BJ (cell line): ENCODE measurements at regions not wholly inside any gene's neighbourhood (a gene's known extent, or its start where the extent isn't known, plus 50 kb on each side); places are given as distances from the start of the nearest gene placed in this dataset.

Experiments used
- CTCF ChIA-PET: fragments of 350-600 bp; formaldehyde crosslinking; extraction: SDS; loops from one replicate; lab custom pipeline; 2021; ENCODE audit warnings: antibody characterized with exemption, inconsistent platforms; lab: Yijun Ruan, JAX
- POLR2A ChIA-PET: fragments of 300-600 bp; sonication (Branson Sonifier 250); formaldehyde crosslinking; extraction: SDS; loops from one replicate; lab custom pipeline; 2021; ENCODE audit warnings: antibody characterized with exemption; lab: Charles Lee
- DNase-seq: peaks from one replicate; pipeline ENCODE4 v3.0.0-alpha.2; 2011; ENCODE audit warnings: low read depth
- H3K27me3 ChIP-seq: 2 replicates; pipeline ENCODE4 v1.6.0; 2011; ENCODE audit warnings: low read length; ENCODE audit not compliant: control insufficient read depth, insufficient read depth
- H3K36me3 ChIP-seq: 2 replicates; pipeline ENCODE4 v1.5.1; 2011; ENCODE audit warnings: low read length; ENCODE audit not compliant: control insufficient read depth, insufficient read depth
- H3K4me3 ChIP-seq: 2 replicates; pipeline ENCODE4 v1.5.1; 2011; ENCODE audit warnings: low read depth, mild to moderate bottlenecking, control low read depth, low read length
- TF ChIP-seq, protein P1 (sequence below): IDR thresholded peaks from 2 replicates; pipeline ENCODE4 v1.5.1; 2011; ENCODE audit warnings: low read depth, mild to moderate bottlenecking, control low read depth, inconsistent platforms, low read length, moderate library complexity; ENCODE audit not compliant: insufficient read depth

DNA sequence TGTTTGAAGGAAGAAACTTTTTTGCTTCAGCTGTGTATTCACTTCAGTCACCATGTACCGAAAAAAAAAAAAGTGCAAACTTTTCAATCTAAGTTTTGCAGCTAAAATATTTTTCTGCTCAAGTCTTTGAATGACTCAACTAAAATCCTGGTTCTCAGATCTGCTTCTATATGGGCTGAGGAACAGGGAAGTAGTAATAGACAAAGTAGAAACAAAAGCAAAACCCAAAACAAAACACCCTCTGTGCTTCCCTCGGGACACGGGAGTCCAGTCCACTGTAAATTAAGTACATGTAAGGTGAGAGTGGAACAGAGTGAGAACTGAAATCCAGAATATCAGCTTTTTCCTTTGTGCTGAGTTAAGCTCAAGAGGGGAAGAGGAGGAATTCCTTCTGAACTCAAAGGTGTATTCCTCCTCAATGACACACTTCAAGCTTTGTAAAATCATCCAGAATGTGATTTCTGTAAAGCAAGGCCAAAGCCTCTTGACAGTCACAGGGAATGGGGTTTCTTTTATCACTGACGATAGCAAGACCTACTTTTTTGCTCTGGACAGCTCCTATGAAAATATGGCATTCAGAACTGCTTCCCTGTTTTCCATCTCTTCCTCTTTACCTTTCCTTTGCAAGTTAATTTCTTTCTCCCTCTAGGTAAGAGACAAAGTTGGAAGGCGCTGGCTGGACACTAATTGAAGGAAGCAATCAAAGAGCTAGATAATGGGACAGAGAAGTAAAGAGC, 433.5 kb upstream of the MMADHC start:
- DNase-seq, result no peak
- TF ChIP-seq, protein P1, sequence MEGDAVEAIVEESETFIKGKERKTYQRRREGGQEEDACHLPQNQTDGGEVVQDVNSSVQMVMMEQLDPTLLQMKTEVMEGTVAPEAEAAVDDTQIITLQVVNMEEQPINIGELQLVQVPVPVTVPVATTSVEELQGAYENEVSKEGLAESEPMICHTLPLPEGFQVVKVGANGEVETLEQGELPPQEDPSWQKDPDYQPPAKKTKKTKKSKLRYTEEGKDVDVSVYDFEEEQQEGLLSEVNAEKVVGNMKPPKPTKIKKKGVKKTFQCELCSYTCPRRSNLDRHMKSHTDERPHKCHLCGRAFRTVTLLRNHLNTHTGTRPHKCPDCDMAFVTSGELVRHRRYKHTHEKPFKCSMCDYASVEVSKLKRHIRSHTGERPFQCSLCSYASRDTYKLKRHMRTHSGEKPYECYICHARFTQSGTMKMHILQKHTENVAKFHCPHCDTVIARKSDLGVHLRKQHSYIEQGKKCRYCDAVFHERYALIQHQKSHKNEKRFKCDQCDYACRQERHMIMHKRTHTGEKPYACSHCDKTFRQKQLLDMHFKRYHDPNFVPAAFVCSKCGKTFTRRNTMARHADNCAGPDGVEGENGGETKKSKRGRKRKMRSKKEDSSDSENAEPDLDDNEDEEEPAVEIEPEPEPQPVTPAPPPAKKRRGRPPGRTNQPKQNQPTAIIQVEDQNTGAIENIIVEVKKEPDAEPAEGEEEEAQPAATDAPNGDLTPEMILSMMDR, result no peak
- no peaks in the 10 kb centered on the region for H3K27me3 ChIP-seq
- ChIA-PET CTCF (interaction anchor here (0.6 kb wide), 1 partner anchor 356 kb away, joined by 3 read pairs; no protein-coding TSS in a partner anchor), POLR2A (interaction anchor here (0.6 kb wide), 1 partner anchor 26 kb away, joined by 3 read pairs; no protein-coding TSS in a partner anchor)
- no peak overlapping the region for H3K4me3 ChIP-seq
- H3K36me3 ChIP-seq, result no peaks in the 10 kb centered on the region

DNA sequence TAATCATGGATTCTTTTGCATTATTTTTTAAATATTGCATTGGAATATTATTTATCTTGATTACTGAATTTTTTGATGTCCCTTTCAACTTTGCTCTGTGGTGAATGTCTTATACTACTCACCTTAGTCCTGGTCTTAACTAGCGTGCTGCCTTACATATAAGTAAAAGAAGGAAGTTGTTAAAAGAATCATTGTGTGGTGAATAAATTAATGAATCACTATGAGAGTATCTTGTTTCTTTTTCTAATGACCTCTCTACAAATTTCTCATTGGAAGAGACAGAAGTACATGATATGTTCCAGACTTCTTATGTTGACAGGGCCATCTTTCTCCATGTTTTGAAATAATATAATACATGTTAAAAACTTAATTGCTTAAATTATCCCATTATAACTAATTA, 432.6 kb upstream of the MMADHC start:
- ChIA-PET POLR2A (no interaction called here), CTCF (no interaction called here)

DNA sequence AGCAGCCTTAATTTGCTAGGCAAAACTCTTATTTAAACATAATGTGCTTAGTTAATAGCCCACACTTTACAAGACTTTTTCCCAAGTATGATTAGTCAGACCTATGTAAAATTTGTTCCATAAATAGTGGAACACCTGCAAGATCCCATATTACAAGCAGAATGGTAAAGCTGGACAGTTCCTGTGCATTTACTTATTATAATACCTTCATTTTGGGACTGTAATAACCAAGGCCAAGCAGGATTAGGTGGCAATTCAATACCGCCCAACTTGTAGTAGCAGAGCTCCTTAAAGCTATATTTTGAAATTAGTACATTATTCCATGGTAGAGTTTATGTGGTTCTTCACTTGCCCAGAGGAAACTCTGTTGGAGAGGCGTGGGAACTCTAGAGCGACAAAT, 431.5 kb upstream of the MMADHC start:
- H3K27me3 ChIP-seq, result no peaks in the 10 kb centered on the region
- no peak for DNase-seq
- ChIA-PET CTCF (no interaction called here), POLR2A (no interaction called here)
- H3K36me3 ChIP-seq, result no peaks in the 10 kb centered on the region
- TF ChIP-seq, protein P1, result no peak
- no peak overlapping the region for H3K4me3 ChIP-seq

More for the DNA sequence above, 432.6 kb upstream of the MMADHC start:
- Histone ChIP-seq H3K27me3 (no peaks in the 10 kb centered on the region), H3K4me3 (no peak overlapping the region), H3K36me3 (no peaks in the 10 kb centered on the region)
- DNase-seq, result no peak
- TF ChIP-seq, protein P1, result no peak

DNA sequence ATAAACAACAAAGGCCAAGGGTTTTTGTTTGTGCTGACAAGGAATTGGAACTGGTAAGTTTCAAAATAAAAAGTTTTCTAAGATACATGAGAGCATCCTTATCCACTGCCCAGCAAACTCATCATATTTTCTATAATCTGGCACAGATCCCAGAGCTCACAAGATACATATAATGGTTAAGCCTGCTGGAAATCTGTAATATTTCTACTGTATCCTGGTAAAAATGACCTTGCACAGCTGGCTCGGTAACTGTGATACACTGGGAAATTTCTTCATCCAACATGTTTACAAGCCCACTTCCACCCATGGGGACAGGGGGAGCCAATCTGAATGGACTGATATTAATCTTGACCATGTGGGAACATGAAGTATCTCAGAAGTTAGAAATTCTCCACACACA, 425.4 kb upstream of the MMADHC start:
- TF ChIP-seq, protein P1, result no peak
- ChIA-PET POLR2A (no interaction called here), CTCF (no interaction called here)
- Histone ChIP-seq H3K4me3 (no peak overlapping the region), H3K36me3 (no peaks in the 10 kb centered on the region), H3K27me3 (no peaks in the 10 kb centered on the region)
- no peak for DNase-seq

DNA sequence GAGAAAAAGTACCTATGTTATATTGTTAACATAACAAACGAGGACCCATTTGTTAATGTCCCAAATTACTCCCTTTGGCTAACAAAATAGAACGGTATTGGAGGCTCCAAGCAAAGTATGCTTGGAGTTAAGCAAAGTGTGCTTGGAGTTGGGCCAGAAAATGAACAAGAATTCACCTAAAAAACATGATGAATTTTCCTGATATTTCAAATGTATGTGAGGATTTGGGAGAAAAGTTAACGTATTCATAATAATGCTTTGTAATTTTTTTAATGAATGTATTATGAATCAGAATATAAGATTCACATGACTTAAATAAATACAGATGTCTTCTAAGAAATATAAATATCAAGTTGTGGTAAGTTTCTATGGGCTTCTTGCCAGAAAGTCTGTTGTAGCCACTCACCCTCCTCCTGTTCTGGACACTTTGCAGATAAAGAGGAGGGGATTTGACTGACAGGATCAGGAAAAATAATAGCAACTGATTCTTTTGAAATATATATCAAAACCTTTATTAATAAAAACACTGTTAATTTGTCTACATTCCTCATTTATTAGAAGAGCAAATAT, 423.7 kb upstream of the MMADHC start:
- H3K27me3 ChIP-seq, result no peaks in the 10 kb centered on the region
- TF ChIP-seq, protein P1, result no peak
- H3K36me3 ChIP-seq, result no peaks in the 10 kb centered on the region
- no peak for DNase-seq
- CTCF ChIA-PET, result no interaction called here
- POLR2A ChIA-PET, result no interaction called here
- no peak overlapping the region for H3K4me3 ChIP-seq
